Vagina (tissue), 2 donors: ENCODE measurements at regions not wholly inside any gene's neighbourhood (a gene's known extent, or its start where the extent isn't known, plus 50 kb on each side); places are given as distances from the start of the nearest gene placed in this dataset.

Experiments used
- DNase-seq, 2 donors: peaks; one replicate each; pipeline ENCODE4 v3.0.0-alpha.2; 2017; ENCODE audit errors: extremely low spot score in 2 of 2
- H3K27ac ChIP-seq: fragments of 200-600 bp; sonication (generic); one replicate; pipeline ENCODE4 v1.5.1; 2019
- H3K27me3 ChIP-seq: fragments of 200-600 bp; sonication (generic); one replicate; pipeline ENCODE4 v1.5.1; 2019
- H3K36me3 ChIP-seq, 2 donors: fragments of 200-600 bp; sonication (generic); one replicate each; pipeline ENCODE4 v1.5.1; 2017 to 2019
- H3K4me1 ChIP-seq: fragments of 200-600 bp; sonication (generic); one replicate; pipeline ENCODE4 v1.5.1; 2019
- H3K4me3 ChIP-seq, 2 donors: fragments of 200-600 bp; sonication (generic); 1 replicate in 1 of 2; 2 replicates in 1 of 2; pipeline ENCODE4 v1.5.1; 2016 to 2019
- H3K9me3 ChIP-seq: fragments of 200-600 bp; sonication (generic); one replicate; pipeline ENCODE4 v1.5.1; 2019
- CTCF ChIP-seq, 3 experiments: fragments of 450-650 bp in 2 of 3; fragments of 200-600 bp in 1 of 3; sonication (generic) in 1 of 3; IDR thresholded peaks; one replicate each; pipeline ENCODE4 v1.5.1; 2017 to 2019; ENCODE audit warnings: antibody characterized with exemption in 3 of 3, mild to moderate bottlenecking in 2 of 3, moderate library complexity in 2 of 3
- POLR2A ChIP-seq, 2 donors: fragments of 450-650 bp; IDR thresholded peaks; one replicate each; pipeline ENCODE4 v1.6.1; 2017; ENCODE audit warnings: antibody characterized with exemption in 2 of 2, mild to moderate bottlenecking in 2 of 2, moderate library complexity in 2 of 2
- POLR2AphosphoS5 ChIP-seq, 2 donors: sonication (generic); formaldehyde crosslinking; IDR thresholded peaks; one replicate each; pipeline ENCODE4 v1.9.0; 2017; ENCODE audit warnings: antibody characterized with exemption in 2 of 2, mild to moderate bottlenecking in 2 of 2, low read depth in 1 of 2; ENCODE audit not compliant: insufficient read depth in 1 of 2
- intact Hi-C: fragments of 100-400 bp; cut with DNase I; formaldehyde crosslinking; loops from one replicate; pipeline ENCODE4 v1.15.1; 2023

GRCh38 chr3:18143258-18143780 is 281.8 kb downstream of the SATB1 start:
- no peaks in the 10 kb centered on the region for H3K36me3 ChIP-seq
- H3K4me3 ChIP-seq, result no peak overlapping the region
- no peaks in the 10 kb centered on the region for H3K27me3 ChIP-seq
- TF ChIP-seq POLR2A (IDR thresholded peaks at IDR 0.05) (no peak), POLR2AphosphoS5 (IDR thresholded peaks at IDR 0.05; ENCODE audit: insufficient read depth in 1 of 2, low read depth in 1 of 2) (no peak), CTCF (IDR thresholded peaks at IDR 0.05) (no peak)
- no peak overlapping the region for H3K27ac ChIP-seq
- intact Hi-C loops, result no loop called here
- no peaks in the 10 kb centered on the region for H3K9me3 ChIP-seq
- DNase-seq, result no peak
- no peaks in the 10 kb centered on the region for H3K4me1 ChIP-seq

GRCh38 chr3:18137958-18138357 is 287.2 kb downstream of the SATB1 start:
- no peaks in the 10 kb centered on the region for H3K36me3 ChIP-seq
- no peak overlapping the region for H3K27ac ChIP-seq
- no peak for DNase-seq
- TF ChIP-seq POLR2A (IDR thresholded peaks at IDR 0.05) (no peak), POLR2AphosphoS5 (IDR thresholded peaks at IDR 0.05; ENCODE audit: insufficient read depth in 1 of 2, low read depth in 1 of 2) (no peak), CTCF (IDR thresholded peaks at IDR 0.05) (no peak)
- no peaks in the 10 kb centered on the region for H3K4me1 ChIP-seq
- H3K9me3 ChIP-seq, result no peaks in the 10 kb centered on the region
- intact Hi-C loops, result no loop called here
- H3K4me3 ChIP-seq, result no peak overlapping the region
- no peaks in the 10 kb centered on the region for H3K27me3 ChIP-seq

GRCh38 chr3:18135060-18135814 is 289.9 kb downstream of the SATB1 start:
- no peaks in the 10 kb centered on the region for H3K36me3 ChIP-seq
- TF ChIP-seq POLR2A (IDR thresholded peaks at IDR 0.05) (no peak), POLR2AphosphoS5 (IDR thresholded peaks at IDR 0.05; ENCODE audit: insufficient read depth in 1 of 2, low read depth in 1 of 2) (no peak), CTCF (IDR thresholded peaks at IDR 0.05) (no peak)
- H3K4me1 ChIP-seq, result no peaks in the 10 kb centered on the region
- no peak overlapping the region for H3K27ac ChIP-seq
- H3K9me3 ChIP-seq, result no peaks in the 10 kb centered on the region
- intact Hi-C loops, result no loop called here
- no peak for DNase-seq
- H3K4me3 ChIP-seq, result no peak overlapping the region
- H3K27me3 ChIP-seq, result no peaks in the 10 kb centered on the region

GRCh38 chr3:18134386-18135059 is 290.6 kb downstream of the SATB1 start:
- intact Hi-C loops, result no loop called here
- no peaks in the 10 kb centered on the region for H3K9me3 ChIP-seq
- H3K27me3 ChIP-seq, result no peaks in the 10 kb centered on the region
- H3K27ac ChIP-seq, result no peak overlapping the region
- no peak for DNase-seq
- no peaks in the 10 kb centered on the region for H3K36me3 ChIP-seq
- H3K4me3 ChIP-seq, result no peak overlapping the region
- TF ChIP-seq POLR2A (IDR thresholded peaks at IDR 0.05), result no peak
- TF ChIP-seq POLR2AphosphoS5 (IDR thresholded peaks at IDR 0.05; ENCODE audit: insufficient read depth in 1 of 2, low read depth in 1 of 2), result no peak
- no peak for TF ChIP-seq CTCF (IDR thresholded peaks at IDR 0.05)
- H3K4me1 ChIP-seq, result no peaks in the 10 kb centered on the region

- Histone ChIP-seq H3K4me3 (no peak overlapping the region), H3K27me3 (no peaks in the 10 kb centered on the region), H3K36me3 (no peaks in the 10 kb centered on the region), H3K4me1 (no peaks in the 10 kb centered on the region), H3K9me3 (no peaks in the 10 kb centered on the region), H3K27ac (no peak overlapping the region)
- DNase-seq, result no peak
- TF ChIP-seq POLR2A (IDR thresholded peaks at IDR 0.05) (no peak), CTCF (IDR thresholded peaks at IDR 0.05) (no peak), POLR2AphosphoS5 (IDR thresholded peaks at IDR 0.05; ENCODE audit: insufficient read depth in 1 of 2, low read depth in 1 of 2) (no peak)
- intact Hi-C loops, result no loop called here
Observed at GRCh38 chr3:18132991-18133390, 292.1 kb downstream of the SATB1 start.
